NB4 (cell line): ENCODE measurements at regions not wholly inside any gene's neighbourhood (a gene's known extent, or its start where the extent isn't known, plus 50 kb on each side); places are given as distances from the start of the nearest gene placed in this dataset.

ENCODE experiments used
- DNase-seq: peaks from one replicate; pipeline ENCODE4 v3.0.0; 2010; ENCODE audit warnings: low read depth
- H3K4me3 ChIP-seq: one replicate; pipeline ENCODE4 v1.5.1; 2011; ENCODE audit warnings: mild to moderate bottlenecking, low read depth, low read length, moderate library complexity
- CTCF ChIP-seq: IDR thresholded peaks from one replicate; pipeline ENCODE4 v1.5.1; 2012; ENCODE audit warnings: low read depth, low read length
- MAX ChIP-seq: IDR thresholded peaks from 2 replicates; pipeline ENCODE4 v1.6.1; 2011; ENCODE audit warnings: low read depth, low read length
- MYC ChIP-seq: IDR thresholded peaks from 2 replicates; pipeline ENCODE4 v1.6.1; 2011; ENCODE audit warnings: low read depth, low read length
- POLR2A ChIP-seq: IDR thresholded peaks from 2 replicates; pipeline ENCODE4 v1.6.1; 2011; ENCODE audit warnings: mild to moderate bottlenecking; ENCODE audit not compliant: insufficient read length; ENCODE audit errors: extremely low read depth

- no peak for TF ChIP-seq MAX
- no peak for TF ChIP-seq MYC
- no peak overlapping the region for H3K4me3 ChIP-seq
- DNase-seq, result no peak
Observed at GRCh38 chr1:213550804-213551203, 437.0 kb upstream of the PROX1 start.

GRCh38 chr1:213552045-213552444 lies 435.7 kb upstream of the PROX1 start:
- DNase-seq, result no peak
- no peak for TF ChIP-seq MAX
- no peak for TF ChIP-seq MYC
- TF ChIP-seq POLR2A, result no peak
- TF ChIP-seq CTCF, result no peak
- no peak overlapping the region for H3K4me3 ChIP-seq

- DNase-seq, result no peak
- no peak overlapping the region for H3K4me3 ChIP-seq
- TF ChIP-seq MAX (no peak), MYC (no peak), CTCF (no peak), POLR2A (no peak)
Observed at GRCh38 chr1:213560226-213560625, 427.5 kb upstream of the PROX1 start.

- no peak overlapping the region for H3K4me3 ChIP-seq
- peak; percentile 4 for DNase-seq
- TF ChIP-seq CTCF, result no peak
- TF ChIP-seq MAX, result no peak
- TF ChIP-seq MYC, result no peak
- TF ChIP-seq POLR2A, result no peak
Observed at GRCh38 chr1:213561870-213562269, 425.9 kb upstream of the PROX1 start.

GRCh38 chr1:213564215-213564659 lies 423.5 kb upstream of the PROX1 start:
- TF ChIP-seq CTCF, result peak; percentile 63
- no peak for TF ChIP-seq MAX
- peak; percentile 45 for DNase-seq

GRCh38 chr1:213568929-213569815 lies 418.6 kb upstream of the PROX1 start:
- TF ChIP-seq POLR2A (no peak), MYC (no peak), MAX (no peak)
- no peak for DNase-seq
- H3K4me3 ChIP-seq, result no peak overlapping the region

More at GRCh38 chr1:213564215-213564659, 423.5 kb upstream of the PROX1 start:
- no peak overlapping the region for H3K4me3 ChIP-seq
